Thyroid gland (tissue), 4 donors: ENCODE measurements at regions not wholly inside any gene's neighbourhood (a gene's known extent, or its start where the extent isn't known, plus 50 kb on each side); places are given as distances from the start of the nearest gene placed in this dataset.

Experiments
- POLR2A ChIP-seq, 2 donors: fragments of 450-650 bp; IDR thresholded peaks; one replicate each; pipeline ENCODE4 v1.6.1; 2017; ENCODE audit warnings: antibody characterized with exemption in 2 of 2, mild to moderate bottlenecking in 2 of 2, moderate library complexity in 1 of 2
- TF ChIP-seq, protein P1 (sequence below), 6 experiments: fragments of 200-600 bp in 3 of 6; fragments of 450-650 bp in 3 of 6; sonication (generic) in 3 of 6; IDR thresholded peaks; one replicate each; pipeline ENCODE4 v1.5.1; 2016 to 2019; ENCODE audit warnings: antibody characterized with exemption in 6 of 6, mild to moderate bottlenecking in 2 of 6, inconsistent platforms in 1 of 6, moderate library complexity in 1 of 6

DNA sequence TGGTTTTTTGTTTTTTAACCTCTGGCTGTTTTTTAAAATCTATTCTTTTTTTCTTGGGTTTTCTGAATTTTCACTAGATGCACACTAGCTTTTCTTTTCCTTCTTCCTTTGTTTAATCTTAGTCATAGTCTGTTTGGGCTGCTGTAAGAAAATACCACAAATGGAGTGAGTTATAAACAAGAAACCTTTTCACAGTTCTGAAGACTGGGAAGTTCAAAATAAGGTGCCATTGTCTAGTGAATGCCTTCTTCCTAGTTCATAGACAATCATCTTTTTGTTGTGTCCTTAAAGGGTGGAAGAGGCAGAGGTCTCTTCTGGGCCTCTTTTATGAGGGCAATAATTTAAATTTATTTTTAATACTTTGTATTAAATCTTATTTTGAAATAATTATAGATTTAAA is 532.9 kb upstream of the ANO5 start:
- no peak for TF ChIP-seq POLR2A (IDR thresholded peaks at IDR 0.05)
- TF ChIP-seq, protein P1, sequence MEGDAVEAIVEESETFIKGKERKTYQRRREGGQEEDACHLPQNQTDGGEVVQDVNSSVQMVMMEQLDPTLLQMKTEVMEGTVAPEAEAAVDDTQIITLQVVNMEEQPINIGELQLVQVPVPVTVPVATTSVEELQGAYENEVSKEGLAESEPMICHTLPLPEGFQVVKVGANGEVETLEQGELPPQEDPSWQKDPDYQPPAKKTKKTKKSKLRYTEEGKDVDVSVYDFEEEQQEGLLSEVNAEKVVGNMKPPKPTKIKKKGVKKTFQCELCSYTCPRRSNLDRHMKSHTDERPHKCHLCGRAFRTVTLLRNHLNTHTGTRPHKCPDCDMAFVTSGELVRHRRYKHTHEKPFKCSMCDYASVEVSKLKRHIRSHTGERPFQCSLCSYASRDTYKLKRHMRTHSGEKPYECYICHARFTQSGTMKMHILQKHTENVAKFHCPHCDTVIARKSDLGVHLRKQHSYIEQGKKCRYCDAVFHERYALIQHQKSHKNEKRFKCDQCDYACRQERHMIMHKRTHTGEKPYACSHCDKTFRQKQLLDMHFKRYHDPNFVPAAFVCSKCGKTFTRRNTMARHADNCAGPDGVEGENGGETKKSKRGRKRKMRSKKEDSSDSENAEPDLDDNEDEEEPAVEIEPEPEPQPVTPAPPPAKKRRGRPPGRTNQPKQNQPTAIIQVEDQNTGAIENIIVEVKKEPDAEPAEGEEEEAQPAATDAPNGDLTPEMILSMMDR (IDR thresholded peaks at IDR 0.05), result no peak
